GM20000 (cell line): ENCODE measurements at regions not wholly inside any gene's neighbourhood (a gene's known extent, or its start where the extent isn't known, plus 50 kb on each side); places are given as distances from the start of the nearest gene placed in this dataset.

Source experiments
- DNase-seq: peaks from one replicate; pipeline ENCODE4 v3.0.0; 2012; ENCODE audit warnings: low spot score
- CTCF ChIP-seq: IDR thresholded peaks from 2 replicates; pipeline ENCODE4 v1.5.1; 2012; ENCODE audit warnings: mild to moderate bottlenecking, control low read depth; ENCODE audit errors: extremely low read depth, missing control alignments

DNA sequence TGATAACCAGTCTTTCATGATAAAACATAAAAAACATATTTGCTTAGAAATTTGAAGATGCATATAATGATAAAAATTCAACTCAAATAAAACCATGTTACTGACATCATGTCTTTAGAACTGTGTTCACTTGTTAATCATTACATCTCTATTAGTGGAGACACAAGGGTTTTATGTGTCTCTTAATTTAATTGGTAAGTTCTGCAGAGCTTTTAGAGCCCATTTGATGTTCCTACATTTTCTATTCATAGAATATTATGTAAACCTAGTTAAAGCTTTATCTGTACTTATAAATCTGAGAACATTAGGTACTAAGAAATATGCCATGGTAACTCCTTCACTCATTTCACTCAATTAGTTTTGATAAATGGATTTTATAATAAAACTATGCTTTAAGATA is 285.4 kb downstream of the SLCO4C1 start:
- TF ChIP-seq CTCF = no peak
- no peak for DNase-seq

- TF ChIP-seq CTCF = no peak
- no peak for DNase-seq
These were observed 298.8 kb downstream of the SLCO4C1 start for GRCh38 chr5:101997235-101997634.

GRCh38 chr5:101995585-101995984 is 300.5 kb downstream of the SLCO4C1 start:
- TF ChIP-seq CTCF = no peak
- no peak for DNase-seq

GRCh38 chr5:101991486-101991885 is 304.6 kb downstream of the SLCO4C1 start:
- no peak for DNase-seq
- no peak for TF ChIP-seq CTCF

DNA sequence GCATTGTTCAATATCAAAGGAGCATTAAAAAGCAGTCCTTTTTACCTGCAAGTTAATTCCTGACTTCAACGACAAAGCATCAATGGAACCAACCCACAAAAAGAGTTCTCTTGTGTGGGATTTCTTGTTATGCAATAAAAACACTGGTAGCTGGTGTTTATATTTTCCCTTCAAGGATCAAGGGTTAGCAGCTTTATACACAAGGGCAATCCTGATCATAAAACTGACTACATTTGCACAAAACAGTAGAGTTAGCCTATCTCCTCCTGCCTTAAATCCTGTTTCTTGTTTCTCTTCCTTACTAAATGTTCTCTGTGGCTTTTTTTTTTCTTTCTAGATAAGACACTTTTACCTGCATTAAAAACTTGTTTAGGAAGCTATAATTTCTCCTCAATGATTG is 306.4 kb downstream of the SLCO4C1 start:
- no peak for DNase-seq
- no peak for TF ChIP-seq CTCF

GRCh38 chr5:101977729-101978345 is 318.2 kb downstream of the SLCO4C1 start:
- peak; percentile 58 for DNase-seq
- TF ChIP-seq CTCF = peak; percentile 44

DNA sequence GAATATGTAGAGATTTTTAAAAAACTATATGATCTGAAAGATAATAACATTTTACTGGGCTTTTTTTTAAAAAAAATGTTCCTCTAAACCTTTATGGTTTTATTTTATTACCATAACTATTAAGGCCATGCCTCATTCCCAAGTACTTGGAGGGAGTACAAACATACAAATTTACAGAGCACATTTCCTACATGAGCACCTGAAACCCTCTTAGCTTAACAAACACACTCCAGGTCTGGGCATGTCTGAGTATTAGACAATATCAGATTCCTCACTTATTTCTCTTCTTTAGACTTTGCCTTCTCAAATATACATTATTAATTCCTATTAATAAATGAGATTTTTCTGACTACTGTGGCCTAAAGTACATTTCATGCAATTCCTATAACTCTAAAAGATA is 319.2 kb downstream of the SLCO4C1 start:
- no peak for DNase-seq
- no peak for TF ChIP-seq CTCF

GRCh38 chr5:101969742-101970141 is 326.3 kb downstream of the SLCO4C1 start:
- TF ChIP-seq CTCF = no peak
- DNase-seq = no peak
